Esophagus squamous epithelium (tissue), 4 donors: ENCODE measurements at regions not wholly inside any gene's neighbourhood (a gene's known extent, or its start where the extent isn't known, plus 50 kb on each side); places are given as distances from the start of the nearest gene placed in this dataset.

ENCODE experiments used
- CTCF ChIP-seq, 6 experiments: fragments of 450-650 bp in 4 of 6; fragments of 200-600 bp in 2 of 6; sonication (generic) in 2 of 6; IDR thresholded peaks; one replicate each; pipeline ENCODE4 v1.5.1; 2016 to 2019; ENCODE audit warnings: antibody characterized with exemption in 6 of 6, mild to moderate bottlenecking in 4 of 6, moderate library complexity in 4 of 6
- POLR2A ChIP-seq, 4 donors: fragments of 450-650 bp; IDR thresholded peaks; one replicate each; pipeline ENCODE4 v1.6.1; 2017; ENCODE audit warnings: antibody characterized with exemption in 4 of 4, mild to moderate bottlenecking in 4 of 4, moderate library complexity in 3 of 4

- TF ChIP-seq CTCF (IDR thresholded peaks at IDR 0.05) (no peak), POLR2A (IDR thresholded peaks at IDR 0.05) (no peak)
These were observed 122.0 kb downstream of the C16orf95 start for GRCh38 chr16:87195161-87195560.
